H1 (cell line): ENCODE measurements at regions not wholly inside any gene's neighbourhood (a gene's known extent, or its start where the extent isn't known, plus 50 kb on each side); places are given as distances from the start of the nearest gene placed in this dataset.

Experiments used
- CTCF ChIP-seq, 3 experiments: IDR thresholded peaks; 1 replicate in 2 of 3; 2 replicates in 1 of 3; pipeline versions ENCODE4 v1.5.1 to v1.6.1; 2011; ENCODE audit warnings: low read length in 3 of 3, mild to moderate bottlenecking in 3 of 3, inconsistent platforms in 2 of 3, low read depth in 1 of 3, moderate library complexity in 1 of 3; ENCODE audit not compliant: insufficient read depth in 1 of 3; ENCODE audit errors: control extremely low read depth in 1 of 3
- EGR1 ChIP-seq: IDR thresholded peaks from 2 replicates; pipeline ENCODE4 v1.6.1; 2011; ENCODE audit warnings: low read depth, low read length, borderline replicate concordance
- EZH2 ChIP-seq: fragments of 200-600 bp; sonication (generic); IDR thresholded peaks from 2 replicates; pipeline ENCODE4 v1.7.1; 2012; ENCODE audit warnings: low read depth, mild to moderate bottlenecking, moderate library complexity, low read length, inconsistent platforms; ENCODE audit not compliant: severe bottlenecking
- MAX ChIP-seq: IDR thresholded peaks from 2 replicates; pipeline ENCODE4 v1.6.1; 2012; ENCODE audit warnings: inconsistent platforms
- POLR2A ChIP-seq, 2 experiments: IDR thresholded peaks; 1 replicate in 1 of 2; 2 replicates in 1 of 2; pipeline ENCODE4 v1.6.1; 2011; ENCODE audit warnings: low read depth in 2 of 2, low read length in 2 of 2, mild to moderate bottlenecking in 2 of 2; ENCODE audit errors: control extremely low read depth in 1 of 2
- RXRA ChIP-seq: IDR thresholded peaks from 2 replicates; pipeline ENCODE4 v1.6.1; 2011; ENCODE audit warnings: low read depth, mild to moderate bottlenecking, low read length, moderate library complexity; ENCODE audit not compliant: insufficient read depth
- SP1 ChIP-seq: IDR thresholded peaks from 2 replicates; pipeline ENCODE4 v1.6.1; 2011; ENCODE audit warnings: low read depth, low read length
- TAF1 ChIP-seq: IDR thresholded peaks from 2 replicates; pipeline ENCODE4 v1.6.1; 2011; ENCODE audit warnings: mild to moderate bottlenecking, low read depth, low read length

GRCh38 chr9:25570802-25571201 lies 107.4 kb downstream of the TUSC1 start:
- TF ChIP-seq TAF1 = no peak
- no peak for TF ChIP-seq CTCF (IDR thresholded peaks at IDR 0.05; ENCODE audit: control extremely low read depth in 1 of 3, insufficient read depth in 1 of 3, low read depth in 1 of 3, low read length in 3 of 3)
- TF ChIP-seq EGR1 = no peak
- TF ChIP-seq POLR2A (IDR thresholded peaks at IDR 0.05; ENCODE audit: control extremely low read depth in 1 of 2, low read depth in 2 of 2, low read length in 2 of 2) = no peak
- TF ChIP-seq MAX = no peak
- TF ChIP-seq EZH2 = no peak
- no peak for TF ChIP-seq SP1
- no peak for TF ChIP-seq RXRA
